ENCODE measurements at regions not wholly inside any gene's neighbourhood (a gene's known extent, or its start where the extent isn't known, plus 50 kb on each side); places are given as distances from the start of the nearest gene placed in this dataset.

- Histone ChIP-seq H3K4me3 (ENCODE audit: low read length) (no peak overlapping the region), H3K4me2 (ENCODE audit: low read depth, low read length, poor library complexity, severe bottlenecking) (no peak overlapping the region), H3K36me3 (ENCODE audit: insufficient read depth, low read length) (no peaks in the 10 kb centered on the region), H3K9me2 (replicated peaks; ENCODE audit: insufficient read depth, low read length) (no peaks in the 10 kb centered on the region), H3K79me2 (ENCODE audit: low read length) (no peaks in the 10 kb centered on the region), H2AFZ (ENCODE audit: low read length) (no peak overlapping the region), H3K27me3 (ENCODE audit: low read length) (no peaks in the 10 kb centered on the region), H3K4me1 (ENCODE audit: low read length) (no peaks in the 10 kb centered on the region), H3K9me3 (ENCODE audit: low read length) (no peaks in the 10 kb centered on the region), H4K20me1 (ENCODE audit: insufficient read depth, low read depth, low read length) (no peaks in the 10 kb centered on the region), H3K27ac (ENCODE audit: low read length) (no peak overlapping the region), H3K9ac (ENCODE audit: low read length) (no peak overlapping the region)
- no peak for DNase-seq
Measured at GRCh38 chr17:79469646-79470045, 141.2 kb downstream of the RBFOX3 start.

GRCh38 chr17:79468183-79468944 is 142.5 kb downstream of the RBFOX3 start:
- no peak for DNase-seq
- H3K36me3 ChIP-seq (ENCODE audit: insufficient read depth, low read length): no peaks in the 10 kb centered on the region

DNA sequence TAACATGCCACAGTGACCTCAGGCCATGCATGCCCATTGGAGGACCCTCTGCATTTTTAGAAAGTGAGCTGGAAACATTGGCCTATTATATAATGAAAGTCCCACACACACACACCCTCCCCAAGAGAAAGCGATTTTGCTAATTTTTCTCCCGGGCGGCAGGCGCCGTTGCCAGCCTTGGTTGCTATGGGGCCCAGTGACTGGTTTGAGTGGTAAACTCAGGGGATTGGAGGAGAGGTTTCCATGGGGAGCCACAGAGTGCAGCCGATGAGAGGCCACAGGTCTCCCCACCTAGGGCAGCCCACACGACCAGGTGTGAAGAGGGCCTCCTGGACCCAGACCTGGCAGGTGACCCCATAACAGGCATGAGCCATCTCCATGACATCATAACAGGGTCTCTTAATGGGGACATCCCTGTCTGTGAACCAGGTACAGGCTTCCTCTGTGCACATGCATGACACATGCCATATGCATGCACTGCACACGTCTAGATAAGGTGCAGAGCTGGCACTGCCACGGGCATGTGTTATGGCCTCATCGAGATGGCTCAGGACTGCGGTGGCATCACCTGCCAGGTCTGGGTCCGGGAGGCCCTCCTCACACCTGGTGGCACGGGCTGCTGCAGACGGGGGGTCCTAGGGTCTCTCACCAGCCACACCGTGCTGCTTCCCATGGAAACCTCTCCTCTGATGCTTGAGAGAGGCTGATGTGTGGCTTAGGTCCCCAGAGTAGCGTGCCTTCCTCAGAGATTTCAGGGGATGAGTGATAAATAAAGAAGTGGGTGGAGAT is 144.1 kb downstream of the RBFOX3 start:
- Histone ChIP-seq H3K9me2 (replicated peaks; ENCODE audit: insufficient read depth, low read length) (no peaks in the 10 kb centered on the region), H3K9me3 (ENCODE audit: low read length) (no peaks in the 10 kb centered on the region), H3K9ac (ENCODE audit: low read length) (no peak overlapping the region), H3K4me2 (ENCODE audit: low read depth, low read length, poor library complexity, severe bottlenecking) (no peak overlapping the region), H3K36me3 (ENCODE audit: insufficient read depth, low read length) (no peaks in the 10 kb centered on the region), H3K27me3 (ENCODE audit: low read length) (no peaks in the 10 kb centered on the region), H3K4me3 (ENCODE audit: low read length) (no peak overlapping the region), H4K20me1 (ENCODE audit: insufficient read depth, low read depth, low read length) (no peaks in the 10 kb centered on the region), H3K27ac (ENCODE audit: low read length) (no peak overlapping the region), H2AFZ (ENCODE audit: low read length) (no peak overlapping the region), H3K4me1 (ENCODE audit: low read length) (no peaks in the 10 kb centered on the region), H3K79me2 (ENCODE audit: low read length) (no peaks in the 10 kb centered on the region)
- DNase-seq: no peak

More at GRCh38 chr17:79468183-79468944, 142.5 kb downstream of the RBFOX3 start:
- H3K27ac ChIP-seq (ENCODE audit: low read length): no peak overlapping the region
- no peak overlapping the region for H2AFZ ChIP-seq (ENCODE audit: low read length)
- H3K27me3 ChIP-seq (ENCODE audit: low read length): no peaks in the 10 kb centered on the region
- no peak overlapping the region for H3K4me2 ChIP-seq (ENCODE audit: low read depth, low read length, poor library complexity, severe bottlenecking)
- H3K9me3 ChIP-seq (ENCODE audit: low read length): no peaks in the 10 kb centered on the region
- no peaks in the 10 kb centered on the region for H4K20me1 ChIP-seq (ENCODE audit: insufficient read depth, low read depth, low read length)
- no peaks in the 10 kb centered on the region for H3K4me1 ChIP-seq (ENCODE audit: low read length)
- H3K4me3 ChIP-seq (ENCODE audit: low read length): no peak overlapping the region
- no peaks in the 10 kb centered on the region for H3K79me2 ChIP-seq (ENCODE audit: low read length)
- H3K9me2 ChIP-seq (replicated peaks; ENCODE audit: insufficient read depth, low read length): no peaks in the 10 kb centered on the region
- H3K9ac ChIP-seq (ENCODE audit: low read length): no peak overlapping the region

DNA sequence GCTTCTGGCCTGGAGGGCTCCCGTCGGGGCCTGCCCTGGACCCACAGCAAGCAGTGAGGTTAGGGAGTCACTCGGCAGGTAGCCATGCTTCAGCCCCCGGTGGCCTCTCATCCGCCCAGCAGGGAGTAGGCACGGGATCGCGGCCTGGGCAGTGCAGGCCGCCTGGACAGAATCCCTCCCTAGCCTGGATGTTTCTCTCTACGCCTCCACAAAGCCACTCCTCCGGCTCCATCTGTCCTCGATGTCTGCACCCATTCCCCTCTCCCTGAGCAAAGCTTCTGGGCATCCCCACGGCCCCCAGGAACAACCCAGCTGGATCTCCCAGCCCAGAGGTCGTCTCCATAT is 145.2 kb downstream of the RBFOX3 start:
- no peak overlapping the region for H3K4me2 ChIP-seq (ENCODE audit: low read depth, low read length, poor library complexity, severe bottlenecking)
- H3K36me3 ChIP-seq (ENCODE audit: insufficient read depth, low read length): no peaks in the 10 kb centered on the region
- no peaks in the 10 kb centered on the region for H3K9me2 ChIP-seq (replicated peaks; ENCODE audit: insufficient read depth, low read length)
- H2AFZ ChIP-seq (ENCODE audit: low read length): no peak overlapping the region
- no peak overlapping the region for H3K27ac ChIP-seq (ENCODE audit: low read length)
- H3K9me3 ChIP-seq (ENCODE audit: low read length): no peaks in the 10 kb centered on the region
- no peaks in the 10 kb centered on the region for H3K79me2 ChIP-seq (ENCODE audit: low read length)
- no peak for DNase-seq
- no peak overlapping the region for H3K9ac ChIP-seq (ENCODE audit: low read length)
- H3K4me3 ChIP-seq (ENCODE audit: low read length): no peak overlapping the region
- no peaks in the 10 kb centered on the region for H3K27me3 ChIP-seq (ENCODE audit: low read length)
- no peaks in the 10 kb centered on the region for H4K20me1 ChIP-seq (ENCODE audit: insufficient read depth, low read depth, low read length)
- no peaks in the 10 kb centered on the region for H3K4me1 ChIP-seq (ENCODE audit: low read length)

- Histone ChIP-seq H2AFZ (ENCODE audit: low read length) (no peak overlapping the region), H3K9me3 (ENCODE audit: low read length) (no peaks in the 10 kb centered on the region), H3K79me2 (ENCODE audit: low read length) (no peaks in the 10 kb centered on the region), H3K4me2 (ENCODE audit: low read depth, low read length, poor library complexity, severe bottlenecking) (no peak overlapping the region), H3K9ac (ENCODE audit: low read length) (no peak overlapping the region), H3K4me1 (ENCODE audit: low read length) (no peaks in the 10 kb centered on the region), H3K4me3 (ENCODE audit: low read length) (no peak overlapping the region), H3K27me3 (ENCODE audit: low read length) (no peaks in the 10 kb centered on the region), H3K27ac (ENCODE audit: low read length) (no peak overlapping the region), H3K9me2 (replicated peaks; ENCODE audit: insufficient read depth, low read length) (no peaks in the 10 kb centered on the region), H3K36me3 (ENCODE audit: insufficient read depth, low read length) (no peaks in the 10 kb centered on the region), H4K20me1 (ENCODE audit: insufficient read depth, low read depth, low read length) (no peaks in the 10 kb centered on the region)
- no peak for DNase-seq
Measured at GRCh38 chr17:79465011-79465680, 145.7 kb downstream of the RBFOX3 start.

GRCh38 chr17:79464318-79465010 is 146.4 kb downstream of the RBFOX3 start:
- H2AFZ ChIP-seq (ENCODE audit: low read length): no peak overlapping the region
- H3K9ac ChIP-seq (ENCODE audit: low read length): no peak overlapping the region

DNA sequence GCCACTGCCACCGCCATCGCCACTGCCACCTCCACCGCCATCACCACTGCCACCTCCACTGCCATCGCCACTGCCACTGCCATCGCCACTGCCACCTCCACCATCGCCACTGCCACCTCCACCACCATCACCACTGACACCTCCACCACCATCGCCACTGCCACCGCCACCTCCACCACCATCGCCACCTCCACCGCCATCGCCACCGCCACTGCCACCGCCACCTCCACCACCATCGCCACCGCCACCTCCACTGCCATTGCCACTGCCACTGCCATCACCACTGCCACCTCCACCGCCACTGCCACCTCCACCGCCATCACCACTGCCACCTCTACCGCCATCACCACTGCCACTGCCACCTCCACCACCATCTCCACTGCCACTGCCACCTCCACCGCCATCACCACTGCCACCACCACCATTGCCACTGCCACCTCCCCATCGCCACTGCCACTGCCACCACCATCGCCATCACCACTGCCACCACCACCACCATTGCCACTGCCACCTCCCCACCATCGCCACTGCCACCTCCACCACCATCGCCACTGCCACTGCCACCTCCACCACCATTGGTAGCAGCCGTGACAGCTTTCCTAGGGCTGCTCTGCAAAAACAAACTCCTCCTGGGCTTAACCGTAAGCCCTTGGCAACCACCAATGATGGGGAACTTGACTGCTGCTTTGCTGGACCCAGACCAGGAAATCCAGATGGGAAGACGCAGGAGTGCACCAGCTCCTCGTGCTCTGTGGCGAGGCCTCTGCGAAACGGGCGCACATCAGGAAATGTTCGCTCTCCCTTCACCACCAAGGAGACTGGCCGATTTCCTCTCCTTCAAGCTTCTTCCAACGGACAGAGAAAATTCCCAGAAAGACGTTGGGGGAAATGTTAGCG is 147.2 kb downstream of the RBFOX3 start:
- H2AFZ ChIP-seq (ENCODE audit: low read length): no peak overlapping the region

More at GRCh38 chr17:79464318-79465010, 146.4 kb downstream of the RBFOX3 start:
- no peaks in the 10 kb centered on the region for H3K27me3 ChIP-seq (ENCODE audit: low read length)
- no peaks in the 10 kb centered on the region for H3K9me3 ChIP-seq (ENCODE audit: low read length)
- no peak for DNase-seq
- H3K4me3 ChIP-seq (ENCODE audit: low read length): no peak overlapping the region
- H3K4me1 ChIP-seq (ENCODE audit: low read length): no peaks in the 10 kb centered on the region
- H3K27ac ChIP-seq (ENCODE audit: low read length): no peak overlapping the region
- no peaks in the 10 kb centered on the region for H3K9me2 ChIP-seq (replicated peaks; ENCODE audit: insufficient read depth, low read length)
- H3K36me3 ChIP-seq (ENCODE audit: insufficient read depth, low read length): no peaks in the 10 kb centered on the region
- H3K4me2 ChIP-seq (ENCODE audit: low read depth, low read length, poor library complexity, severe bottlenecking): no peak overlapping the region
- no peaks in the 10 kb centered on the region for H3K79me2 ChIP-seq (ENCODE audit: low read length)
- no peaks in the 10 kb centered on the region for H4K20me1 ChIP-seq (ENCODE audit: insufficient read depth, low read depth, low read length)

More for the DNA sequence above, 147.2 kb downstream of the RBFOX3 start:
- no peaks in the 10 kb centered on the region for H3K9me3 ChIP-seq (ENCODE audit: low read length)
- no peak overlapping the region for H3K27ac ChIP-seq (ENCODE audit: low read length)
- no peaks in the 10 kb centered on the region for H3K79me2 ChIP-seq (ENCODE audit: low read length)
- H3K4me3 ChIP-seq (ENCODE audit: low read length): no peak overlapping the region
- no peaks in the 10 kb centered on the region for H3K36me3 ChIP-seq (ENCODE audit: insufficient read depth, low read length)
- H3K27me3 ChIP-seq (ENCODE audit: low read length): no peaks in the 10 kb centered on the region
- H3K9me2 ChIP-seq (replicated peaks; ENCODE audit: insufficient read depth, low read length): no peaks in the 10 kb centered on the region
- no peaks in the 10 kb centered on the region for H4K20me1 ChIP-seq (ENCODE audit: insufficient read depth, low read depth, low read length)
- H3K9ac ChIP-seq (ENCODE audit: low read length): no peak overlapping the region
- H3K4me2 ChIP-seq (ENCODE audit: low read depth, low read length, poor library complexity, severe bottlenecking): no peak overlapping the region
- DNase-seq: no peak
- H3K4me1 ChIP-seq (ENCODE audit: low read length): no peaks in the 10 kb centered on the region
